RWPE2 (cell line): ENCODE measurements at regions not wholly inside any gene's neighbourhood (a gene's known extent, or its start where the extent isn't known, plus 50 kb on each side); places are given as distances from the start of the nearest gene placed in this dataset.
"Not testable (repeated sequence)": the region's sequence is repeated elsewhere in the genome, so short reads cannot be mapped to it uniquely, and the experiment has no call there.

Source experiments
- ATAC-seq: fragments of 200-7000 bp; cut with Tn5 transposase; 3 replicates; pipeline ENCODE4 v1.9.1; 2021; ENCODE audit warnings: low read depth
- DNase-seq: peaks from one replicate; pipeline ENCODE4 v3.0.0-alpha.2; 2020; ENCODE audit warnings: low spot score
- H3K27ac ChIP-seq: fragments of 450-650 bp; 2 replicates; pipeline ENCODE4 v1.5.1; 2017; ENCODE audit warnings: mild to moderate bottlenecking; ENCODE audit not compliant: poor library complexity, severe bottlenecking
- H3K27me3 ChIP-seq: fragments of 250-450 bp; sonication (Bioruptor Pico); 2 replicates; pipeline ENCODE4 v1.5.1; 2021; ENCODE audit warnings: mild to moderate bottlenecking, moderate library complexity; ENCODE audit not compliant: insufficient read depth, poor library complexity, severe bottlenecking
- H3K36me3 ChIP-seq: fragments of 250-450 bp; sonication (Bioruptor Pico); 2 replicates; pipeline ENCODE4 v1.5.1; 2020; ENCODE audit warnings: low read depth, mild to moderate bottlenecking, moderate library complexity
- H3K4me1 ChIP-seq: fragments of 250-450 bp; sonication (Bioruptor Pico); 2 replicates; pipeline ENCODE4 v1.5.1; 2021; ENCODE audit warnings: mild to moderate bottlenecking, moderate library complexity; ENCODE audit not compliant: insufficient read depth, poor library complexity, severe bottlenecking
- H3K4me3 ChIP-seq: fragments of 250-450 bp; sonication (Bioruptor Pico); 2 replicates; pipeline ENCODE4 v1.5.1; 2021; ENCODE audit warnings: mild to moderate bottlenecking, moderate library complexity; ENCODE audit not compliant: severe bottlenecking
- H3K9me3 ChIP-seq: fragments of 250-450 bp; sonication (Bioruptor Pico); 2 replicates; pipeline ENCODE4 v1.5.1; 2021; ENCODE audit warnings: mild to moderate bottlenecking, moderate library complexity; ENCODE audit not compliant: severe bottlenecking
- TF ChIP-seq, protein P1 (sequence below): fragments of 450-650 bp; IDR thresholded peaks from one replicate; pipeline ENCODE4 v1.5.1; 2017; ENCODE audit warnings: mild to moderate bottlenecking, moderate library complexity; ENCODE audit not compliant: poor library complexity, severe bottlenecking

DNA sequence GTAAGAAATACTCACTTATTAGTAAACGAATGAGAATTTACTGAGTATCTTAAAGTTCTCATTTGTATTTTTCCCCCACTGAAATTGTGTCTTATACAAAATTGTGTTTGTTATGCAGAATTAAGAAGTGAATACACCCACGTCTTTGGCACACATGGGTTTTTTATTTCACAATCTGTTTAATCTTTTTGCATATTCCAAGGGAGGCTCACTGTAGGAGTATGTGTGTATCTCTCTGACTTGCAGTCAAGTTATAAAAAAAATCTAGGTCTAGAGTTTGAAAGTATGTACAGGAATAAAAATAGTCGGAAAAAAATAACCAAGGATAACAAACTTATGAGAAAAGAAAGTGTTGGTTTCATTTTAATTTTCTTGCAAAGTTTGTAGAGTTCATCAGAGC, 255.2 kb downstream of the PDCD6IP start:
- DNase-seq = no peak
- Histone ChIP-seq H3K4me3 (no peak overlapping the region), H3K9me3 (no peaks in the 10 kb centered on the region), H3K4me1 (no peaks in the 10 kb centered on the region), H3K27ac (no peak overlapping the region), H3K36me3 (no peaks in the 10 kb centered on the region), H3K27me3 (no peaks in the 10 kb centered on the region)
- ATAC-seq = no peak
- TF ChIP-seq, protein P1, sequence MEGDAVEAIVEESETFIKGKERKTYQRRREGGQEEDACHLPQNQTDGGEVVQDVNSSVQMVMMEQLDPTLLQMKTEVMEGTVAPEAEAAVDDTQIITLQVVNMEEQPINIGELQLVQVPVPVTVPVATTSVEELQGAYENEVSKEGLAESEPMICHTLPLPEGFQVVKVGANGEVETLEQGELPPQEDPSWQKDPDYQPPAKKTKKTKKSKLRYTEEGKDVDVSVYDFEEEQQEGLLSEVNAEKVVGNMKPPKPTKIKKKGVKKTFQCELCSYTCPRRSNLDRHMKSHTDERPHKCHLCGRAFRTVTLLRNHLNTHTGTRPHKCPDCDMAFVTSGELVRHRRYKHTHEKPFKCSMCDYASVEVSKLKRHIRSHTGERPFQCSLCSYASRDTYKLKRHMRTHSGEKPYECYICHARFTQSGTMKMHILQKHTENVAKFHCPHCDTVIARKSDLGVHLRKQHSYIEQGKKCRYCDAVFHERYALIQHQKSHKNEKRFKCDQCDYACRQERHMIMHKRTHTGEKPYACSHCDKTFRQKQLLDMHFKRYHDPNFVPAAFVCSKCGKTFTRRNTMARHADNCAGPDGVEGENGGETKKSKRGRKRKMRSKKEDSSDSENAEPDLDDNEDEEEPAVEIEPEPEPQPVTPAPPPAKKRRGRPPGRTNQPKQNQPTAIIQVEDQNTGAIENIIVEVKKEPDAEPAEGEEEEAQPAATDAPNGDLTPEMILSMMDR = no peak

DNA sequence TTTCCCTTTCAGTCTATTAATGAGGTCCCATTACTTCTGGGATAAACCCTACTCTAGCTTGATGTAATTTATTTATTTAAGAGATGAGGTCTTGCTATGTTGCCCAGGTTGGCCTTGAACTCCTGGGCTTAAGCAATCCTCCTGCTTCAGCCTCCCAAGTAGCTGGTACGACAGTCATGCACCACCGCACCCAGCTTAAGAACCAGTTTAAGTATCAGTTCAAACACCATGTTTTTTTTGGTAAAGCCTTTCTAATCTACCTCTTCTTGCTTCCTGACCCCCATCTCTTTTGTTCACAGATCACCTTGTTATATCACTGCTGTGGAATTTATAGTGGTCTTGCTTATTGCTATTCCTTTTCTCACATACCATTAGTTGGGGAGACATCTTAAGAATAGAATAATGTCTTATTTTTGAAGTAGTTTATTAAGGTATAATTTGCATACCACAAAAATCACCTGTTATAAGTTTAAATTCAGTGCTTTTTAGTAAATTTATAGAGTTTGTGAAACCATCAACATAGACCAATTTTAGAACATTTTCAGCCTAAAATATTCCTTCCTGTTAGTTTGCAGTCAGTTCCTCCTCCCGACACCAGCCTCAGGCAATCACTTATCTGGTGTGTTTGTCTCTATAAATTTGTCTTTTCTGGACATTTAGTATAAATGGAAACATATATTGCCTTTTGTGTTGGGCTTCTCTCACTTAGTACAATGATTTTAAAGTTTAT, 257.9 kb downstream of the PDCD6IP start:
- no peak overlapping the region for H3K27ac ChIP-seq
- TF ChIP-seq, protein P1 = no peak
- no peaks in the 10 kb centered on the region for H3K4me1 ChIP-seq
- H3K9me3 ChIP-seq = no peaks in the 10 kb centered on the region
- H3K4me3 ChIP-seq = no peak overlapping the region
- H3K36me3 ChIP-seq = no peaks in the 10 kb centered on the region
- no peak for DNase-seq
- ATAC-seq = no peak
- no peaks in the 10 kb centered on the region for H3K27me3 ChIP-seq

DNA sequence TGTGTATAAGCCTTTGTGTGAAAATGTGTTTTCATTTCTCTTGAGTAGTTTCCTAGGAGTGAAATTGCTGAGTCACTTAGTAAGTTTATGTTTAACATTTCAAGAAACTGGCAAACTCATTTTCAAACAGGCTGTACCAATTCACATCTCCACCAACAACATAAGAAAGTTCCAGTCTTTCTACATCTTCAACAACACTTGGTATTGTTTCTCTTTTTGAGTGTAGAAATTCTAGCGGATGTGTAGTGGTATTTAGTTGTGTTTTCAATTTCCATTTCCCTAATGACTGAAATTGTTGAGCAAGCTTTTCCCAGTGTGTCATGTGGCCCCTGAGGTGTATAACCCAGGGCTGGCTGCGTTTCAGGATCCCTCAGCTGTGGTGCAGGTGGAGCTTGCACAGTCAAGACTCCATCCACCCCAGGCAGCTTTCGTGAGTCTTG, 258.5 kb downstream of the PDCD6IP start:
- DNase-seq = no peak
- H3K27ac ChIP-seq = no peak overlapping the region
- H3K9me3 ChIP-seq = no peaks in the 10 kb centered on the region
- H3K36me3 ChIP-seq = no peaks in the 10 kb centered on the region
- TF ChIP-seq, protein P1 = no peak
- H3K27me3 ChIP-seq = no peaks in the 10 kb centered on the region
- ATAC-seq = no peak
- H3K4me1 ChIP-seq = no peaks in the 10 kb centered on the region
- H3K4me3 ChIP-seq = no peak overlapping the region

DNA sequence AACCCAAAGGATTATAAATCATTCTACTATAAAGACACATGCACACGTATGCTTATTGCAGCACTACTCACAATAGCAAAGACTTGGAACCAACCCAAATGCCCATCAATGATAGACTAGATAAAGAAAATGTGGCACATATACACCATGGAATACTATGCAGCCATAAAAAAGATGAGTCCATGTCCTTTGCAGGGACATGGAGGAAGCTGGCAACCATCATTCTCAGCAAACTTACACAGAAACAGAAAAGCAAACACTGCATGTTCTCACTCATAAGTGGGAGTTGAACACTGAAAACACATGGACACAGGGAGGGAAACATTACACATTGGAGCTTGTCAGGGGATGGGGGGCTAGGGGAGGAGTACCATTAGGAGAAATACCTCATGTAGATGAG, 262.6 kb downstream of the PDCD6IP start:
- not testable (repeated sequence) for H3K9me3 ChIP-seq, H3K4me1 ChIP-seq, H3K27me3 ChIP-seq, H3K36me3 ChIP-seq, DNase-seq, H3K4me3 ChIP-seq, H3K27ac ChIP-seq, ATAC-seq

DNA sequence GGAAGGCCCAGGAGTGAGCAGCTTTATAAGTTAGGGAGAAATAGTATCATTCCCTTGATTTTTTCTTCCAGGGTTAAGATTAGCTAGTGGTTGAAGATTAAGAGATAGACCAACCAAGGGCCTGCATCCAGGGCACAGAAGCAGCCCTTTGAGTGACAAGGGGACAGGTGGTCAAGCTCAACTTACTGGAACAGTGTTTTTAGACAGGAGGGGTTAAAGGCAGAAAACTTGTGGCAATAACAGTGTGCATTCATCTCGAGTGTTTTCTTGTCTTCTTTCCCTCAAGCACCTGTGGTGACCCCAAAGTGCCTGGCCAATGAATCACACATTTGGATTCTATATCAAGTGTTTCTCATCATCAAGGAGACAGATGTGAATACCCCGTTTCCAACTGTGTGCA, 267.5 kb downstream of the PDCD6IP start:
- H3K27ac ChIP-seq = no peak overlapping the region
- ATAC-seq (no peak), DNase-seq (no peak)
- TF ChIP-seq, protein P1 = no peak
- no peaks in the 10 kb centered on the region for H3K27me3 ChIP-seq
- no peaks in the 10 kb centered on the region for H3K4me1 ChIP-seq
- H3K36me3 ChIP-seq = no peaks in the 10 kb centered on the region
- no peaks in the 10 kb centered on the region for H3K9me3 ChIP-seq
- no peak overlapping the region for H3K4me3 ChIP-seq
